ENCODE measurements at regions not wholly inside any gene's neighbourhood (a gene's known extent, or its start where the extent isn't known, plus 50 kb on each side); places are given as distances from the start of the nearest gene placed in this dataset.

DNA sequence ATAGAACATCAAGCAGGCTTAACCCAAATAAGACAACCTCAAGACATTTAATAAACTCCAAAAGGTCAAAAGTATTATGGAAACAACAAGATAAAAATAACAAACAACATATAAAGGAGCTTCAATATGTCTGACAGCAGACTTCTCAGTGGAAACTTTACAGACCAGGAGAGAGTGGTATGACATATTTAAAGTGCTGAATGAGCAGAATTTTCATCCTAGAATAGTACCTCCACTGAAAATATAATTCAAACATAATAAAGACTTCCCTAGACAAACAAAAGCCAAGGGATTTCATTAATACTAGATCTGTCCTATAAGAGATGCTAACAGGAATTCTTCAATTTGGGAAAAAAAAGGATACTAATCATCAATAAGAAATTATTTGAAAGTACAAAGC is 1005.0 kb downstream of the TMTC2 start:
- H3K27ac ChIP-seq (ENCODE audit: low read length in 2 of 2) = no peak overlapping the region
- no peaks in the 10 kb centered on the region for H3K27me3 ChIP-seq (replicated peaks in 1 of 4; ENCODE audit: control extremely low read depth in 1 of 4, control insufficient read depth in 3 of 4, insufficient read depth in 4 of 4, low read length in 3 of 4)
- ATAC-seq (ENCODE audit: low read depth) (no peak), DNase-seq (no peak)
- TF ChIP-seq, protein P1, sequence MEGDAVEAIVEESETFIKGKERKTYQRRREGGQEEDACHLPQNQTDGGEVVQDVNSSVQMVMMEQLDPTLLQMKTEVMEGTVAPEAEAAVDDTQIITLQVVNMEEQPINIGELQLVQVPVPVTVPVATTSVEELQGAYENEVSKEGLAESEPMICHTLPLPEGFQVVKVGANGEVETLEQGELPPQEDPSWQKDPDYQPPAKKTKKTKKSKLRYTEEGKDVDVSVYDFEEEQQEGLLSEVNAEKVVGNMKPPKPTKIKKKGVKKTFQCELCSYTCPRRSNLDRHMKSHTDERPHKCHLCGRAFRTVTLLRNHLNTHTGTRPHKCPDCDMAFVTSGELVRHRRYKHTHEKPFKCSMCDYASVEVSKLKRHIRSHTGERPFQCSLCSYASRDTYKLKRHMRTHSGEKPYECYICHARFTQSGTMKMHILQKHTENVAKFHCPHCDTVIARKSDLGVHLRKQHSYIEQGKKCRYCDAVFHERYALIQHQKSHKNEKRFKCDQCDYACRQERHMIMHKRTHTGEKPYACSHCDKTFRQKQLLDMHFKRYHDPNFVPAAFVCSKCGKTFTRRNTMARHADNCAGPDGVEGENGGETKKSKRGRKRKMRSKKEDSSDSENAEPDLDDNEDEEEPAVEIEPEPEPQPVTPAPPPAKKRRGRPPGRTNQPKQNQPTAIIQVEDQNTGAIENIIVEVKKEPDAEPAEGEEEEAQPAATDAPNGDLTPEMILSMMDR (IDR thresholded peaks at IDR 0.05) = no peak
- no peak for TF ChIP-seq EZH2 (IDR thresholded peaks at IDR 0.05; ENCODE audit: borderline replicate concordance, insufficient read depth, low read depth, low read length, poor library complexity, severe bottlenecking)
- H3K4me1 ChIP-seq (ENCODE audit: control insufficient read depth in 2 of 2, insufficient read depth in 2 of 2, low read length in 2 of 2) = no peaks in the 10 kb centered on the region
- Mint-ChIP-seq H3K4me1 (no peaks in the 10 kb centered on the region), H3K4me3 (no peak overlapping the region), H3K9me3 (ENCODE audit: insufficient read depth) (peaks cover 4% of the 10 kb centered on the region), H3K27me3 (no peaks in the 10 kb centered on the region), H3K27ac (no peak overlapping the region)
- no peaks in the 10 kb centered on the region for H3K79me2 ChIP-seq (ENCODE audit: control insufficient read depth, insufficient read depth, low read length)
- no peak overlapping the region for H3K4me3 ChIP-seq (ENCODE audit: control extremely low read depth in 1 of 5, extremely low read depth in 1 of 5, insufficient read depth in 1 of 5, low read depth in 2 of 5, low read length in 4 of 5)
- H2AFZ ChIP-seq (ENCODE audit: insufficient read depth, low read depth, low read length, poor library complexity, severe bottlenecking) = no peak overlapping the region
- H4K20me1 ChIP-seq (ENCODE audit: control insufficient read depth, insufficient read depth, low read length, poor library complexity, severe bottlenecking) = no peaks in the 10 kb centered on the region
- CTCF ChIA-PET = no interaction called here
- POLR2A ChIA-PET = no interaction called here
- H3K4me2 ChIP-seq (replicated peaks; ENCODE audit: low read depth, low read length, poor library complexity, severe bottlenecking) = no peak overlapping the region
- no peaks in the 10 kb centered on the region for H3K36me3 ChIP-seq (replicated peaks in 1 of 2; ENCODE audit: control extremely low read depth in 1 of 2, control insufficient read depth in 1 of 2, extremely low read depth in 1 of 2, insufficient read depth in 2 of 2, low read length in 1 of 2)
- no peak overlapping the region for H3K9ac ChIP-seq (ENCODE audit: low read length)
- peaks cover 0 to 10% (median 0%) of the 10 kb centered on the region in 3 donors for H3K9me3 ChIP-seq (ENCODE audit: control extremely low read depth in 1 of 3, control insufficient read depth in 2 of 3, insufficient read depth in 1 of 3, low read length in 2 of 3)
- intact Hi-C loops (cut with micrococcal nuclease) = no loop called here

DNA sequence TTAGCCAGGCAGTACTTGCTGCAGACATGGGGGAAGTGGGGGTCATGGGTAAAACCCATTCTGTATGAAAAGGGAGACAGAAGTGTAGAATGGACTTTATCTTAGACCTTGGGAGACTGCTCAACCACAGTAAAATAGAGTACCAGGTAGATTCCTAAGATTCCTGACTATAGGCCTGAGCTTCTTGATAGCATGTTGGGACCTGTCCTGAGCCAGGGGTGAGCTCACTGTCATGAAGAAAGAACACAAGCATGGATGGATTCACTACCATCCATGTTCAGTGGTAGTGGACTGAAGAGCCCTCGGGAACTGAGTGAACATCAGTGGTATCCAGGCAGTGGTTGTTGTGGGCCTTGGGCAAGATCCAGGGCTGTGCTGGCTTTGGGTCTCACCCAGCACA is 1003.8 kb downstream of the TMTC2 start:
- Histone ChIP-seq H3K79me2 (ENCODE audit: control insufficient read depth, insufficient read depth, low read length) (no peaks in the 10 kb centered on the region), H4K20me1 (ENCODE audit: control insufficient read depth, insufficient read depth, low read length, poor library complexity, severe bottlenecking) (no peaks in the 10 kb centered on the region), H2AFZ (ENCODE audit: insufficient read depth, low read depth, low read length, poor library complexity, severe bottlenecking) (no peak overlapping the region), H3K9ac (ENCODE audit: low read length) (no peak overlapping the region), H3K4me2 (replicated peaks; ENCODE audit: low read depth, low read length, poor library complexity, severe bottlenecking) (no peak overlapping the region), H3K4me1 (ENCODE audit: control insufficient read depth in 2 of 2, insufficient read depth in 2 of 2, low read length in 2 of 2) (no peaks in the 10 kb centered on the region), H3K4me3 (ENCODE audit: control extremely low read depth in 1 of 5, extremely low read depth in 1 of 5, insufficient read depth in 1 of 5, low read depth in 2 of 5, low read length in 4 of 5) (no peak overlapping the region), H3K36me3 (replicated peaks in 1 of 2; ENCODE audit: control extremely low read depth in 1 of 2, control insufficient read depth in 1 of 2, extremely low read depth in 1 of 2, insufficient read depth in 2 of 2, low read length in 1 of 2) (no peaks in the 10 kb centered on the region), H3K27ac (ENCODE audit: low read length in 2 of 2) (no peak overlapping the region), H3K27me3 (replicated peaks in 1 of 4; ENCODE audit: control extremely low read depth in 1 of 4, control insufficient read depth in 3 of 4, insufficient read depth in 4 of 4, low read length in 3 of 4) (no peaks in the 10 kb centered on the region), H3K9me3 (ENCODE audit: control extremely low read depth in 1 of 3, control insufficient read depth in 2 of 3, insufficient read depth in 1 of 3, low read length in 2 of 3) (peaks cover 0 to 3% (median 0%) of the 10 kb centered on the region in 3 donors)
- TF ChIP-seq, protein P1 (IDR thresholded peaks at IDR 0.05) = no peak
- TF ChIP-seq EZH2 (IDR thresholded peaks at IDR 0.05; ENCODE audit: borderline replicate concordance, insufficient read depth, low read depth, low read length, poor library complexity, severe bottlenecking) = no peak
- ChIA-PET POLR2A (no interaction called here), CTCF (no interaction called here)
- 100% methylated on average over 1 of the region's 1 CpG for WGBS (ENCODE audit: insufficient coverage)
- Mint-ChIP-seq H3K4me1 (no peaks in the 10 kb centered on the region), H3K9me3 (ENCODE audit: insufficient read depth) (peaks cover 4% of the 10 kb centered on the region), H3K27ac (no peak overlapping the region), H3K4me3 (no peak overlapping the region), H3K27me3 (no peaks in the 10 kb centered on the region)
- intact Hi-C loops (cut with micrococcal nuclease) = no loop called here
- DNase-seq (no peak), ATAC-seq (ENCODE audit: low read depth) (no peak)

Data from B cell (primary cell).